Globus pallidus (tissue), 1 donor: ENCODE measurements at regions not wholly inside any gene's neighbourhood (a gene's known extent, or its start where the extent isn't known, plus 50 kb on each side); places are given as distances from the start of the nearest gene placed in this dataset.
"Not testable (repeated sequence)": the region's sequence is repeated elsewhere in the genome, so short reads cannot be mapped to it uniquely, and the experiment has no call there.

Experiments used
- DNase-seq: peaks from one replicate; pipeline ENCODE4 v3.0.0-alpha.2; 2015; ENCODE audit warnings: low spot score

DNA sequence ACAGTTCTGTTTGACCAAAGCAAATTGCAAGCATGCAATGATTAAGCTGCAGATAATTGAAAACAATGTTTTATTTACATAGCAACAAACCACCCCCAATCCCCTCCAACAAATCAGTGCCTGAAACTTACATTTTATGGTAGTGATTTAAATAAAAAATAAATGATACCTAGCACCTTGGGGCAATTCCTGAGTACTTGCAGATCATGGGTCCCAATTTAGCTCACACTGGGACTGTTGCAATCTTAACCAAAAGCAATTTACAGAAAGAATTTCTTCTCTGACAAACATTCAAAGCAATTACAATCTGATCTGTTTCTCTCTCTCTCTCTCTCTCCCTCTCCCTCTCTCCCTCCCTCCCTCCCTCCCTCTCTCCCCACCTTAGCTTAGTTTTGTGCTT is 345.7 kb upstream of the PCSK5 start:
- no peak for DNase-seq

DNA sequence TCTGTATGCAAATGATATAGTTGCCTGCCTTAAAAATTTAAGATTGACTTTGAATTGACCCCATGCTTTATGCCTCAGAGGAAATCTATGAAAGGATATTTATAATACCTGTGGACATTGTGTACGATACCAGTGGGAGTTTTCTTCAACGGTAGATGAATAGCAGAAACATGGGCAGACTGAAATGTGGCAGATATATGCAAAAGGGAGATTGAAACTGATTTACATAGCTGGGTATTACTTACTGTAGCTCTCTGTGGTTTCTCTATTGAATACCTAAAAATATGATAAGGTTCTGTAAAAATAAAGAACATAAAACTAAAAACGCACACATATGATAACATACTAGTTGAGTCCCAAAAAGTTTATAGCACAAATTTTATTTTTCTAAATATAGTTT is 345.2 kb upstream of the PCSK5 start:
- DNase-seq: no peak

DNA sequence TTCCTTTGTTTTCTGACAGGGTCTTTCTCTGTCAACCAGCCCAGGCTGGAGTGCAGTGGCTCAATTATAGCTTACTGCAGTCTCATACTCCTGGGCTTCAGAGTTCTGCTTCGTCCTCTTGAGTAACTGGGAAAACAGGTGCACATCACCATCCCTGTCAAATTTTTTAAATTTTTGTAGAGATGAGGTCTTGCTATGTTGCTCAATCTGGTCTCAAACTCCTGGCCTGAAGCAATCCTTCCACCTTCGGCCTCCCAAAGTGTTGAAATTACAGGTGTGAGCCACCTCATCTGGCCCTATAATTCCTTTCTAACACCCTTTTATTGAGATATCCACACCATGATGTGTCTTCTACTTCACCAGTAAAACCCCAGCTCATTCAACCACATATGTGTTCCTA is 341.6 kb upstream of the PCSK5 start:
- no peak for DNase-seq

GRCh38 chr9:75551861-75552260 is 338.6 kb upstream of the PCSK5 start:
- no peak for DNase-seq

- DNase-seq: no peak
These were observed 337.5 kb upstream of the PCSK5 start for GRCh38 chr9:75552941-75553340.

- not testable (repeated sequence) for DNase-seq
These were observed 323.7 kb upstream of the PCSK5 start for GRCh38 chr9:75566813-75567212.

DNA sequence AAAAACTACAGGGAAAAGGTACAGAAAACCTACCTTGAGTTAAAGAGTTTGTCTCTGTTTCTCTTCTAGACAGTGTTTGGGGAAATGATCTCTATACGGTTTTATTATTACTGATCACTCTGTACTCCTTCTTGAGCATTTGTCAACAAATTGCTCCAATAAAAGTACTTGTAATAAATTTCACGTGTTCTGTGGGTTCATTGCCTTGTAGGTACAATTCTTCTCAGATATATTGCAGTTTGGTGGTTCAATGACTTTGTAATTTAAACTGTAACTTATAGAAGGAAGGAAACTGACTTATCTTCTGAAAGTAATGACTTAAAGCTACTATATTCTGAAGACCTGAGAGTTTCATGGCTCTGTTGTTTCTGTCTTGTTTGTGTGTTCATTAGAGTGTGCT is 319.9 kb upstream of the PCSK5 start:
- DNase-seq: no peak

GRCh38 chr9:75574569-75574968 is 315.9 kb upstream of the PCSK5 start:
- DNase-seq: no peak

GRCh38 chr9:75582870-75583269 is 307.6 kb upstream of the PCSK5 start:
- DNase-seq: no peak

DNA sequence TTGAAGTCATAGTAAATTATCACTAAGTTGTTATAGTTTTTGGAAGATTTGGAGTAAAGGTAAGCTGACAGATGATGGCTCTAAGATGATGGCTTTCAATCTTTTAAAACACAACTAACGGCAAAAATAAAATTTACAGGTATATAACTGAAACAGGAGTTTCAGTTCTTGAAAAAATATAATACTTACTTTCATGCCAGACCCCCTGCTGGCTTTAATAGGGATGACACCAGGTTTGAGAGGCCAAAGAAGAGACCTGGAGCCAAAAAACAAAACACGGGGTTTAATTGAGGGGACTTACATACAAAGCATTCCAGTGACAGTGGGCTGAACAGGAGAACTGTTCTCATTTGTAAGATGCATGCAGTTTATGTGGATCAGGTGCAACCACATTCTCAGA is 301.7 kb upstream of the PCSK5 start:
- DNase-seq: no peak

GRCh38 chr9:75589497-75589896 is 301.0 kb upstream of the PCSK5 start:
- DNase-seq: no peak

- no peak for DNase-seq
These were observed 298.5 kb upstream of the PCSK5 start for GRCh38 chr9:75591972-75592371.

- DNase-seq: no peak
These were observed 297.9 kb upstream of the PCSK5 start for GRCh38 chr9:75592586-75592985.

- no peak for DNase-seq
These were observed 296.6 kb upstream of the PCSK5 start for GRCh38 chr9:75593920-75594319.

DNA sequence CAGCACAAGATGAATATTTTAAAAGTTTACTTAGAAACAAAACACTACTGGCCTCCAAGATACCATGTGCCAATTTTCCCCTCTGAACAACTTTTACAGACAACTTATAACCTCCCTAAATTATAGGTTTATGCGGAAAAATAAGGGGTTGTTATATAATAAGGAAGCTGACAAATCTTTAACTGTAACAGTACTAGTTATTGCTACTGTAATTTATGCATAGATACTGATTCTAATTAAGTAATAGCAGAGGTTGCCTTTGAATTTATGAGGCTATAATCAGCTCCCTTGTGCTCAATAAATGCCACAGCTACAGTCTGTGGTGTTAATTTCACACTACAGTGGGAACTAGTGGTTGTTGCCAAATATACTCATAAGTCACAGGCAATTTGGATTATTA is 291.3 kb upstream of the PCSK5 start:
- DNase-seq: no peak

GRCh38 chr9:75601280-75601679 is 289.2 kb upstream of the PCSK5 start:
- DNase-seq: no peak

- no peak for DNase-seq
These were observed 288.4 kb upstream of the PCSK5 start for GRCh38 chr9:75602060-75602459.

- DNase-seq: peak; percentile 23
These were observed 285.8 kb upstream of the PCSK5 start for GRCh38 chr9:75604661-75605060.

- no peak for DNase-seq
These were observed 283.0 kb upstream of the PCSK5 start for GRCh38 chr9:75607521-75607920.

- no peak for DNase-seq
These were observed 281.1 kb upstream of the PCSK5 start for GRCh38 chr9:75609401-75609800.

DNA sequence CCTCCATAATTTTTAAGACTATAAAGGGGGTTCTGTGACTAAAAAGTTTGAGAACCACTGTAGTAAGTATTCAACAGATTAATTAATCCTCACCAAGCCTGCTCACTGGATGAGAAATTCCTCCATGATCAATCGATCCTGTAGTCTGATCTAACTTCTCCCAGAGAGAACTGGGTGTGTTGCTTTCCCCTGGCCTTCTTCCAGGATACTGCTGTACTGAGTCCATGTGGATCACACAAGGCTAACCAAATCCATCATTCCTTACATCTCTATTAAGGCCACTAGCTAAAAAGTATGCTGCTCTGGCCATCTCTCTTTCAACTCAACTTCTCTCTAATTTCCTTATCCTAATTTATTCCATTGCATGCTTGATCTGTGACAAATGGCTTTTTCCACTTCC is 280.2 kb upstream of the PCSK5 start:
- no peak for DNase-seq

DNA sequence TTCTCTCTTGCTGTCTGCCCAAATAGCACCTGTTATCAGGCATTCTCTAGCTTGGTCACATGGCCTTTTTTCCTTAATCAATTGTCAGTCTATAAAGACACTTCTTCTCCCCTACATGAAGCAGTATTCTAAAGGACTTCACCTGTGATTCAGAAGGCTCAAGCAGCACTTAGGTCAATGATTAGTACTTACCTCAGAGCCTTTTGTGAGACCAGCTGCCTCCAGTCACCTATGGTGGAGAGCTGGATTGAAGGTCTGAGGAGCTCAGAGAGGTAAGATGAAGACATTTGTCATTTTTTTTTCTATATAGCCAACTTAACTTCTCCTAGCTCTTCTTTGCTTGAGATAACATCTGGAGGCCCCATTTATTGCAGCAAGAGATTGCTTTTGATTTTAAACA is 278.3 kb upstream of the PCSK5 start:
- DNase-seq: no peak

DNA sequence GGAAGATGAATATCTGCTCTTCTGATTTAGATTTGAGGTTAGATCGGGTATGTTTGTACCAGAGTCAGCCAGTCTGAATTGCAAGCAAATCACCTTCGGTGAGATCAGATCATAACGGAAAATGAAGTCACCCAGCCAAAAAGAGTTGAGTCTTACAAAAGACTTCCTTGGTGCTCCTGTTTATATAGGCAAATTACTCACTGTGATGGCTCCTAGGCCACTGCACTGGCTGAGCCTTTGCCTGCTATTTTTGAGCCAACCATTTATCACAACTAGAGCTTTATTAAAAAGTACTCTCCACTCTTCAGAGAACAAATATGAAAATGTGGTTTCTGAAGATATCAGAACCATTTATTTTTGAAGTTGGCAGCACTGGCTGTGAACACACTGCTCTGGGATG is 277.7 kb upstream of the PCSK5 start:
- no peak for DNase-seq

- DNase-seq: no peak
These were observed 275.2 kb upstream of the PCSK5 start for GRCh38 chr9:75615284-75615683.

GRCh38 chr9:75616052-75616451 is 274.4 kb upstream of the PCSK5 start:
- DNase-seq: no peak
